GM12892 (cell line): ENCODE measurements at regions not wholly inside any gene's neighbourhood (a gene's known extent, or its start where the extent isn't known, plus 50 kb on each side); places are given as distances from the start of the nearest gene placed in this dataset.

Source experiments
- POLR2A ChIP-seq: IDR thresholded peaks from 2 replicates; pipeline ENCODE4 v1.6.1; 2011; ENCODE audit warnings: low read depth, low read length, control low read depth
- POLR2AphosphoS5 ChIP-seq: IDR thresholded peaks from 2 replicates; pipeline ENCODE4 v1.6.1; 2011; ENCODE audit warnings: low read depth, low read length, control low read depth

GRCh38 chr2:118654945-118655344, 192.5 kb downstream of the EN1 start:
- no peak for TF ChIP-seq POLR2A
- TF ChIP-seq POLR2AphosphoS5, result no peak
